Trophoblast cell (in vitro differentiated cells and primary cell): ENCODE measurements at regions not wholly inside any gene's neighbourhood (a gene's known extent, or its start where the extent isn't known, plus 50 kb on each side); places are given as distances from the start of the nearest gene placed in this dataset.

Experiments used
- DNase-seq, 2 donors: peaks; one replicate each; pipeline ENCODE4 v3.0.0-alpha.2; 2016
- H2AFZ ChIP-seq: 2 replicates; pipeline ENCODE4 v1.6.1; 2013; ENCODE audit warnings: low read length, moderate library complexity, mild to moderate bottlenecking; ENCODE audit not compliant: insufficient read depth, poor library complexity
- H2AK5ac ChIP-seq: 2 replicates; pipeline ENCODE4 v1.6.1; 2013; ENCODE audit warnings: mild to moderate bottlenecking, low read length
- H2BK120ac ChIP-seq: 2 replicates; pipeline ENCODE4 v1.6.1; 2013; ENCODE audit warnings: low read length, mild to moderate bottlenecking, moderate library complexity; ENCODE audit not compliant: insufficient read depth, poor library complexity
- H2BK12ac ChIP-seq: 2 replicates; pipeline ENCODE4 v1.6.1; 2013; ENCODE audit warnings: mild to moderate bottlenecking, low read length, moderate library complexity
- H2BK5ac ChIP-seq: 2 replicates; pipeline ENCODE4 v1.6.1; 2013; ENCODE audit warnings: low read length, low read depth, moderate library complexity, mild to moderate bottlenecking; ENCODE audit not compliant: poor library complexity
- H3K14ac ChIP-seq: 2 replicates; pipeline ENCODE4 v1.6.1; 2013; ENCODE audit warnings: mild to moderate bottlenecking, low read length
- H3K18ac ChIP-seq: 2 replicates; pipeline ENCODE4 v1.6.1; 2013; ENCODE audit warnings: mild to moderate bottlenecking, low read length
- H3K23ac ChIP-seq: 2 replicates; pipeline ENCODE4 v1.6.1; 2013; ENCODE audit warnings: low read length
- H3K27ac ChIP-seq: 2 replicates; pipeline ENCODE4 v1.5.1; 2013; ENCODE audit warnings: low read depth, mild to moderate bottlenecking, inconsistent platforms, low read length, moderate library complexity
- H3K27me3 ChIP-seq: 2 replicates; pipeline ENCODE4 v1.6.1; 2013; ENCODE audit warnings: inconsistent platforms, mild to moderate bottlenecking, low read length, moderate library complexity; ENCODE audit not compliant: insufficient read depth
- H3K36me3 ChIP-seq, 2 experiments: 1 replicate in 1 of 2; 2 replicates in 1 of 2; pipeline ENCODE4 v1.6.1; 2013; ENCODE audit warnings: low read length in 2 of 2, mild to moderate bottlenecking in 2 of 2, moderate library complexity in 1 of 2; ENCODE audit not compliant: insufficient read depth in 2 of 2, control insufficient read depth in 1 of 2
- H3K4ac ChIP-seq: 2 replicates; pipeline ENCODE4 v1.6.1; 2013; ENCODE audit warnings: low read depth, mild to moderate bottlenecking, low read length, moderate library complexity
- H3K4me1 ChIP-seq, 2 experiments: 1 replicate in 1 of 2; 2 replicates in 1 of 2; pipeline ENCODE4 v1.6.1; 2013; ENCODE audit warnings: low read length in 2 of 2, mild to moderate bottlenecking in 2 of 2, moderate library complexity in 1 of 2; ENCODE audit not compliant: insufficient read depth in 2 of 2, control insufficient read depth in 1 of 2
- H3K4me2 ChIP-seq: 2 replicates; pipeline ENCODE4 v1.6.1; 2013; ENCODE audit warnings: inconsistent platforms, mild to moderate bottlenecking, low read length, moderate library complexity
- H3K4me3 ChIP-seq: 2 replicates; pipeline ENCODE4 v1.5.1; 2013; ENCODE audit warnings: mild to moderate bottlenecking, low read depth, low read length, inconsistent platforms
- H3K79me1 ChIP-seq: one replicate; pipeline ENCODE4 v1.6.1; 2013; ENCODE audit warnings: low read length
- H3K79me2 ChIP-seq: 2 replicates; pipeline ENCODE4 v1.6.1; 2013; ENCODE audit warnings: low read length, mild to moderate bottlenecking; ENCODE audit not compliant: control insufficient read depth, insufficient read depth, poor library complexity
- H3K9ac ChIP-seq: 2 replicates; pipeline ENCODE4 v1.6.1; 2013; ENCODE audit warnings: mild to moderate bottlenecking, low read length
- H3K9me3 ChIP-seq: 2 replicates; pipeline ENCODE4 v1.6.1; 2013; ENCODE audit warnings: low read depth, mild to moderate bottlenecking, control low read depth, inconsistent platforms, low read length; ENCODE audit not compliant: insufficient read depth
- H4K12ac ChIP-seq: 2 replicates; pipeline ENCODE4 v1.6.1; 2013; ENCODE audit warnings: low read depth, mild to moderate bottlenecking, low read length, moderate library complexity
- H4K8ac ChIP-seq: 2 replicates; pipeline ENCODE4 v1.6.1; 2013; ENCODE audit warnings: low read depth, mild to moderate bottlenecking, low read length, moderate library complexity
- H4K91ac ChIP-seq: one replicate; pipeline ENCODE4 v1.6.1; 2013; ENCODE audit warnings: low read depth, mild to moderate bottlenecking, low read length, moderate library complexity
- WGBS: extraction: QIAGEN DNeasy Blood & Tissue Kit; methylation state at CpG from one replicate; pipeline ENCODE4 v1.1.7; 2013; ENCODE audit warnings: missing lambda C conversion rate; ENCODE audit not compliant: insufficient read length, insufficient coverage; ENCODE audit errors: extremely low coverage; 5-methylcytosine and 5-hydroxymethylcytosine counted together

DNA sequence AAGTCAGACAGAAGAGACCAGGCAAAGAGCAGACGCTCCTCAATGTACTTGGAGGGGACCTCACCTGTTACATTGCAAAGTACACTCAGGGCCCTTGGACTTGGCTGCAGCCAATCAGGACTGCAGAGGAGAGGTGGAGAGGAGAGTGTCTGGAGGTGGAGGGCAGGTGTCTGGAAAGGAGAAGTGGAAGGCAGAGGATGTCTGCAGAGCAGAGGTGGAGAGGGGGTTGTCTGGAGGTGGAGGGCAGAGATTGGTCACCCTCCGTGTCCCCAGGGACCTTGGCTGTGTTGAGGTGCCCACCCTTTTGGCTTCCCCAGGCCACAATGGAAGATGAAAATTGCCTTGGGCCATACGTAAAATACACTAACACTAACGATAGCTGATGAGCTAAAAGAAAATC lies 241.3 kb upstream of the IRX2 start:
- no peaks in the 10 kb centered on the region for H3K9me3 ChIP-seq
- no peak overlapping the region for H3K14ac ChIP-seq
- H4K8ac ChIP-seq: no peak overlapping the region
- H3K79me1 ChIP-seq: no peaks in the 10 kb centered on the region
- no peak overlapping the region for H3K27ac ChIP-seq
- no peak overlapping the region for H3K4me3 ChIP-seq
- H3K4ac ChIP-seq: no peak overlapping the region
- H3K36me3 ChIP-seq: no peaks in the 10 kb centered on the region
- no peak overlapping the region for H2AK5ac ChIP-seq
- H4K12ac ChIP-seq: no peak overlapping the region
- WGBS: no CpG with 5 or more reads among the region's 4 CpGs
- H3K4me2 ChIP-seq: no peak overlapping the region
- H2BK5ac ChIP-seq: no peak overlapping the region
- H2BK12ac ChIP-seq: no peak overlapping the region
- no peak overlapping the region for H2BK120ac ChIP-seq
- no peak overlapping the region for H3K23ac ChIP-seq
- peaks cover 7% of the 10 kb centered on the region in 2 experiments for H3K4me1 ChIP-seq
- H3K18ac ChIP-seq: no peak overlapping the region
- H3K9ac ChIP-seq: no peak overlapping the region
- H3K79me2 ChIP-seq: no peaks in the 10 kb centered on the region
- no peak overlapping the region for H2AFZ ChIP-seq
- no peaks in the 10 kb centered on the region for H3K27me3 ChIP-seq
- DNase-seq: no peak
- H4K91ac ChIP-seq: no peak overlapping the region

DNA sequence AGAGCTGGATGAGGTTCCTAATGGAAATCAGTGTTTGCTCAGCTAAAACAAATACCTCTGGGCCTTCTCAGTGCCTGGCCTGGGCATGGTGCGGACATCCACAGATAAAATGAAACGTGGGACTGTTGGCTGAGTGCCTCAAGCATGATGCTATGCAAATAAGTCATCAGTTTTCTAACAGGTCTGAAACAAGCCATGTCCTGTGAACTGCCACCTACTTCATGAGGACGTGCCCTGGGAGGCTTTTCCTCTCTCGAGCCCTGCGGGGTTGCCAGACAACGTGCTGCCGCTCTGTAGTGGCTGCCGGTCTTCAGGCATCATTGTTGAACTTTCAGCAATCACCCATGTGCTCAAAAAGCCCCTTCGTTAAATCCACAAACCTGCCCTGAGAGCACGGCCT lies 240.4 kb upstream of the IRX2 start:
- Histone ChIP-seq H2BK5ac (no peak overlapping the region), H4K12ac (no peak overlapping the region), H3K27ac (no peak overlapping the region), H3K79me1 (no peaks in the 10 kb centered on the region), H3K4me3 (no peak overlapping the region), H2BK12ac (no peak overlapping the region), H3K36me3 (no peaks in the 10 kb centered on the region), H2AFZ (no peak overlapping the region), H3K9ac (no peak overlapping the region), H3K18ac (no peak overlapping the region), H3K23ac (no peak overlapping the region), H3K9me3 (no peaks in the 10 kb centered on the region), H2AK5ac (no peak overlapping the region), H3K27me3 (no peaks in the 10 kb centered on the region), H3K79me2 (no peaks in the 10 kb centered on the region), H4K8ac (no peak overlapping the region), H2BK120ac (no peak overlapping the region), H3K4me1 (peaks cover 7% of the 10 kb centered on the region in 2 experiments), H4K91ac (no peak overlapping the region), H3K4ac (no peak overlapping the region), H3K14ac (no peak overlapping the region), H3K4me2 (no peak overlapping the region)
- WGBS: no CpG with 5 or more reads among the region's 10 CpGs
- no peak for DNase-seq

DNA sequence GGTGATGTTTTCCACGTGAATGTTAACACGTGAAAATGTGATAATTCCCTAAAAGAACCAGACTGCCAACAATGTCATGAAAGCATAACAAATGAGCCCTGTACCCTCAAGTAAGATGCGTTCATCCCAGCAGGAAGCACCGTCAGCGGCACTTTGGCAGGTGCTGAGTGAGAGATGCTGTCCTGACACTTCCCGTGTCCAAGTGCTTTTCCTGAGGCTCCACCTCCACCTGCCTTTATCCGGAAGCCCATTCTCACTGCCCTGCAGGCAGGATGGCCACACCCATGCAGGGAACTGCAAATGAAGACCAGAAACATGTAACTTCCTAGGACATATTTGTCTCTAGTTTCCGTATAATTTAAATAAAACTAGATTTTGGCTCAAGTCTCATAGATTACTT lies 238.0 kb upstream of the IRX2 start:
- H3K4ac ChIP-seq: no peak overlapping the region
- H3K9me3 ChIP-seq: no peaks in the 10 kb centered on the region
- no peak overlapping the region for H4K8ac ChIP-seq
- H2AFZ ChIP-seq: no peak overlapping the region
- no peaks in the 10 kb centered on the region for H3K27me3 ChIP-seq
- no peak overlapping the region for H3K14ac ChIP-seq
- H3K4me1 ChIP-seq: peaks cover 0 to 3% of the 10 kb centered on the region in 2 experiments
- no peak overlapping the region for H4K12ac ChIP-seq
- no peaks in the 10 kb centered on the region for H3K36me3 ChIP-seq
- no peak overlapping the region for H2AK5ac ChIP-seq
- DNase-seq: no peak
- no peak overlapping the region for H2BK120ac ChIP-seq
- no peak overlapping the region for H3K23ac ChIP-seq
- H3K4me2 ChIP-seq: no peak overlapping the region
- no peak overlapping the region for H3K18ac ChIP-seq
- H3K79me2 ChIP-seq: no peaks in the 10 kb centered on the region
- no peak overlapping the region for H3K4me3 ChIP-seq
- no peak overlapping the region for H4K91ac ChIP-seq
- H2BK12ac ChIP-seq: no peak overlapping the region
- no peaks in the 10 kb centered on the region for H3K79me1 ChIP-seq
- no peak overlapping the region for H3K9ac ChIP-seq
- no CpG with 5 or more reads among the region's 8 CpGs for WGBS
- no peak overlapping the region for H3K27ac ChIP-seq
- H2BK5ac ChIP-seq: no peak overlapping the region

GRCh38 chr5:2986301-2986700 lies 234.8 kb upstream of the IRX2 start:
- H3K14ac ChIP-seq: no peak overlapping the region
- no peaks in the 10 kb centered on the region for H3K79me2 ChIP-seq
- no peaks in the 10 kb centered on the region for H3K79me1 ChIP-seq
- H3K9me3 ChIP-seq: no peaks in the 10 kb centered on the region
- no peak overlapping the region for H4K8ac ChIP-seq
- no peak overlapping the region for H3K23ac ChIP-seq
- H3K9ac ChIP-seq: no peak overlapping the region
- no peak overlapping the region for H4K12ac ChIP-seq
- no peak overlapping the region for H3K27ac ChIP-seq
- no peak overlapping the region for H2BK120ac ChIP-seq
- no peak overlapping the region for H2AK5ac ChIP-seq
- H3K4me2 ChIP-seq: no peak overlapping the region
- H4K91ac ChIP-seq: no peak overlapping the region
- no peak overlapping the region for H2AFZ ChIP-seq
- H3K4ac ChIP-seq: no peak overlapping the region
- no CpG with 5 or more reads among the region's 5 CpGs for WGBS
- H3K36me3 ChIP-seq: no peaks in the 10 kb centered on the region
- DNase-seq: no peak
- peaks cover 0 to 3% of the 10 kb centered on the region in 2 experiments for H3K4me1 ChIP-seq
- H2BK5ac ChIP-seq: no peak overlapping the region
- no peak overlapping the region for H3K18ac ChIP-seq
- H3K27me3 ChIP-seq: no peaks in the 10 kb centered on the region
- H2BK12ac ChIP-seq: no peak overlapping the region
- H3K4me3 ChIP-seq: no peak overlapping the region
